ENCODE measurements at regions not wholly inside any gene's neighbourhood (a gene's known extent, or its start where the extent isn't known, plus 50 kb on each side); places are given as distances from the start of the nearest gene placed in this dataset.
"Not testable (repeated sequence)": the region's sequence is repeated elsewhere in the genome, so short reads cannot be mapped to it uniquely, and the experiment has no call there.

- Histone ChIP-seq H3K27me3 (ENCODE audit: control insufficient read depth, insufficient read depth, low read length) (no peaks in the 10 kb centered on the region), H3K27ac (ENCODE audit: low read length) (no peak overlapping the region), H3K4me1 (ENCODE audit: control insufficient read depth, insufficient read depth, low read length) (no peaks in the 10 kb centered on the region), H3K9me3 (ENCODE audit: control insufficient read depth, insufficient read depth, low read depth, low read length) (no peaks in the 10 kb centered on the region), H3K36me3 (ENCODE audit: control insufficient read depth, insufficient read depth, low read length) (no peaks in the 10 kb centered on the region), H3K4me3 (ENCODE audit: low read depth in 2 of 2, low read length in 2 of 2) (no peak overlapping the region)
- POLR2A ChIA-PET = no interaction called here
- no peak for ATAC-seq
- no peak for DNase-seq (ENCODE audit: low read depth, low spot score)
- TF ChIP-seq SIN3A (IDR thresholded peaks at IDR 0.05; ENCODE audit: borderline replicate concordance, insufficient read depth, low read depth, low read length) = no peak
- no peak for TF ChIP-seq TCF7L2 (IDR thresholded peaks at IDR 0.05; ENCODE audit: low read depth, low read length)
- no peak for TF ChIP-seq CTCF (IDR thresholded peaks at IDR 0.05)
- no peak for TF ChIP-seq POLR2AphosphoS5 (IDR thresholded peaks at IDR 0.05; ENCODE audit: low read depth, low read length)
- no peak for TF ChIP-seq REST (IDR thresholded peaks at IDR 0.05; ENCODE audit: insufficient read depth in 1 of 2, low read depth in 2 of 2, low read length in 1 of 2)
- CTCF ChIA-PET = no interaction called here
- in situ Hi-C loops (cut with HindIII; ENCODE audit: low pct_unique_long_range_greater_than_20kb, low sequenced_read_pairs) (no loop called here), intact Hi-C loops (cut with micrococcal nuclease; ENCODE audit: unreplicated experiment) (no loop called here)
- no TSS peak for BruUV-seq (replicated peaks)
These were observed 480.9 kb downstream of the PCDH11X start for GRCh38 chrX:92260102-92260501.

GRCh38 chrX:92270936-92271855 is 492.0 kb downstream of the PCDH11X start:
- H3K9me3 ChIP-seq (ENCODE audit: control insufficient read depth, insufficient read depth, low read depth, low read length) = no peaks in the 10 kb centered on the region
- in situ Hi-C loops (cut with HindIII; ENCODE audit: low pct_unique_long_range_greater_than_20kb, low sequenced_read_pairs) = no loop called here
- no peaks in the 10 kb centered on the region for H3K4me1 ChIP-seq (ENCODE audit: control insufficient read depth, insufficient read depth, low read length)
- no peaks in the 10 kb centered on the region for H3K27me3 ChIP-seq (ENCODE audit: control insufficient read depth, insufficient read depth, low read length)
- no peak overlapping the region for H3K27ac ChIP-seq (ENCODE audit: low read length)
- no TSS peak for BruUV-seq (replicated peaks)
- TF ChIP-seq CTCF (IDR thresholded peaks at IDR 0.05) (no peak), TCF7L2 (IDR thresholded peaks at IDR 0.05; ENCODE audit: low read depth, low read length) (no peak), SIN3A (IDR thresholded peaks at IDR 0.05; ENCODE audit: borderline replicate concordance, insufficient read depth, low read depth, low read length) (no peak), POLR2AphosphoS5 (IDR thresholded peaks at IDR 0.05; ENCODE audit: low read depth, low read length) (no peak), REST (IDR thresholded peaks at IDR 0.05; ENCODE audit: insufficient read depth in 1 of 2, low read depth in 2 of 2, low read length in 1 of 2) (no peak)
- peak overlapping the region in 1 of 2 experiments; percentile 26; a peak in 1 of 4 replicates for H3K4me3 ChIP-seq (ENCODE audit: low read depth in 2 of 2, low read length in 2 of 2)
- intact Hi-C loops (cut with micrococcal nuclease; ENCODE audit: unreplicated experiment) = no loop called here
- H3K36me3 ChIP-seq (ENCODE audit: control insufficient read depth, insufficient read depth, low read length) = no peaks in the 10 kb centered on the region
- ATAC-seq = no peak
- POLR2A ChIA-PET = no interaction called here
- DNase-seq (ENCODE audit: low read depth, low spot score) = no peak
- CTCF ChIA-PET = no interaction called here

- CTCF ChIA-PET; ATAC-seq; H3K4me3 ChIP-seq (ENCODE audit: low read depth in 2 of 2, low read length in 2 of 2); in situ Hi-C loops (cut with HindIII; ENCODE audit: low pct_unique_long_range_greater_than_20kb, low sequenced_read_pairs); H3K36me3 ChIP-seq (ENCODE audit: control insufficient read depth, insufficient read depth, low read length); DNase-seq (ENCODE audit: low read depth, low spot score); POLR2A ChIA-PET; H3K9me3 ChIP-seq (ENCODE audit: control insufficient read depth, insufficient read depth, low read depth, low read length); H3K4me1 ChIP-seq (ENCODE audit: control insufficient read depth, insufficient read depth, low read length); BruUV-seq (replicated peaks); intact Hi-C loops (cut with micrococcal nuclease; ENCODE audit: unreplicated experiment); H3K27me3 ChIP-seq (ENCODE audit: control insufficient read depth, insufficient read depth, low read length); H3K27ac ChIP-seq (ENCODE audit: low read length): not testable (repeated sequence)
These were observed 499.4 kb downstream of the PCDH11X start for GRCh38 chrX:92278556-92278955.
